Hepatocyte (in vitro differentiated cells): ENCODE measurements at regions not wholly inside any gene's neighbourhood (a gene's known extent, or its start where the extent isn't known, plus 50 kb on each side); places are given as distances from the start of the nearest gene placed in this dataset.

ENCODE experiments used
- CTCF ChIP-seq: fragments of 200-600 bp; sonication (generic); IDR thresholded peaks from 2 replicates; pipeline ENCODE4 v1.5.1; 2016; ENCODE audit warnings: antibody characterized with exemption, mild to moderate bottlenecking; ENCODE audit not compliant: poor library complexity
- EZH2phosphoT487 ChIP-seq: fragments of 200-600 bp; sonication (generic); IDR thresholded peaks from one replicate; pipeline ENCODE4 v1.6.1; 2018; ENCODE audit warnings: antibody characterized with exemption, mild to moderate bottlenecking, low read depth, moderate library complexity; ENCODE audit not compliant: unreplicated experiment, severe bottlenecking

DNA sequence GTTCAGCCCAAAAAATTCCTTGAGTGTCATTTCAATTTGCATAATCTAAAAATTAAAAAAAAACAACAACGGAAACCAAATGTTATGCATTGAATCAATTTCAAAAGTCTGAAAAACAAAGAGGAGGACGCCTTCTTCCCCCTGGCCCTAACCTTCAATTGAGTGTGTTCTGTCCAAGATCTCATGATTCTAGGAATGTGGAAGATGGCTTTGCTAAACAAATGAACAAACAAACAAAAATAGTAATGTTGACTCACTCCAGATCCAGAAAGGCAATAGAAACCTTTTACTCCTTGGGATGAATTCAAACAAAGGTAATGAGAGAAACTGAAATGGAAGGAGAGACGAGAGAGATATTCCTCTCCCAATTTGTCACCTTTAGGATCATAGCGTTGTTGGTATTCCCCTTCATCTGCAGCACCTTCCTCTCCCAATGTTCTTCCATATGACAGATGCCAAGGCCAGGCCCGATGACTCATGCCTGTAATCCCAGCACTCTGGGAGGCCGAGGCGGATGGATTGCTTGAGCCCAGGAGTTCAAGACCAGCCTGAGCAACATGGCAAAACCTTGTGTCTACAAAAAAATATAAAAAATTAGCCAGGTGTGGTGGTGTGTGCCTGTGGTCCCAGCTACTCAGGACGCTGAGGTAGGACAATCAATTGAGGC lies 109.2 kb upstream of the ADGRF1 start:
- no peak for TF ChIP-seq CTCF
- no peak for TF ChIP-seq EZH2phosphoT487
